ENCODE measurements at regions not wholly inside any gene's neighbourhood (a gene's known extent, or its start where the extent isn't known, plus 50 kb on each side); places are given as distances from the start of the nearest gene placed in this dataset.
"Not testable (repeated sequence)": the region's sequence is repeated elsewhere in the genome, so short reads cannot be mapped to it uniquely, and the experiment has no call there.

- Histone ChIP-seq H3K4me3 (ENCODE audit: low read length) (no peak overlapping the region), H3K36me3 (replicated peaks; ENCODE audit: low read depth, low read length) (no peaks in the 10 kb centered on the region), H2AFZ (ENCODE audit: low read depth, low read length) (no peak overlapping the region), H3K27me3 (ENCODE audit: low read depth, low read length) (no peaks in the 10 kb centered on the region), H3K9me3 (ENCODE audit: insufficient read depth, low read length) (no peaks in the 10 kb centered on the region), H3K79me2 (ENCODE audit: low read length) (no peaks in the 10 kb centered on the region), H3K9ac (ENCODE audit: low read length) (no peak overlapping the region), H3K4me1 (ENCODE audit: low read length) (no peaks in the 10 kb centered on the region), H3K27ac (ENCODE audit: low read length) (no peak overlapping the region), H4K20me1 (ENCODE audit: insufficient read depth, low read length) (no peaks in the 10 kb centered on the region), H3K4me2 (ENCODE audit: low read length) (no peak overlapping the region)
- TF ChIP-seq EZH2phosphoT487 (IDR thresholded peaks at IDR 0.05; ENCODE audit: low read depth): no peak
- TF ChIP-seq, protein P1, sequence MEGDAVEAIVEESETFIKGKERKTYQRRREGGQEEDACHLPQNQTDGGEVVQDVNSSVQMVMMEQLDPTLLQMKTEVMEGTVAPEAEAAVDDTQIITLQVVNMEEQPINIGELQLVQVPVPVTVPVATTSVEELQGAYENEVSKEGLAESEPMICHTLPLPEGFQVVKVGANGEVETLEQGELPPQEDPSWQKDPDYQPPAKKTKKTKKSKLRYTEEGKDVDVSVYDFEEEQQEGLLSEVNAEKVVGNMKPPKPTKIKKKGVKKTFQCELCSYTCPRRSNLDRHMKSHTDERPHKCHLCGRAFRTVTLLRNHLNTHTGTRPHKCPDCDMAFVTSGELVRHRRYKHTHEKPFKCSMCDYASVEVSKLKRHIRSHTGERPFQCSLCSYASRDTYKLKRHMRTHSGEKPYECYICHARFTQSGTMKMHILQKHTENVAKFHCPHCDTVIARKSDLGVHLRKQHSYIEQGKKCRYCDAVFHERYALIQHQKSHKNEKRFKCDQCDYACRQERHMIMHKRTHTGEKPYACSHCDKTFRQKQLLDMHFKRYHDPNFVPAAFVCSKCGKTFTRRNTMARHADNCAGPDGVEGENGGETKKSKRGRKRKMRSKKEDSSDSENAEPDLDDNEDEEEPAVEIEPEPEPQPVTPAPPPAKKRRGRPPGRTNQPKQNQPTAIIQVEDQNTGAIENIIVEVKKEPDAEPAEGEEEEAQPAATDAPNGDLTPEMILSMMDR (IDR thresholded peaks at IDR 0.05; ENCODE audit: low read depth, low read length): no peak
These were observed 325.2 kb downstream of the PLPP3 start for GRCh38 chr1:56254130-56254529.

DNA sequence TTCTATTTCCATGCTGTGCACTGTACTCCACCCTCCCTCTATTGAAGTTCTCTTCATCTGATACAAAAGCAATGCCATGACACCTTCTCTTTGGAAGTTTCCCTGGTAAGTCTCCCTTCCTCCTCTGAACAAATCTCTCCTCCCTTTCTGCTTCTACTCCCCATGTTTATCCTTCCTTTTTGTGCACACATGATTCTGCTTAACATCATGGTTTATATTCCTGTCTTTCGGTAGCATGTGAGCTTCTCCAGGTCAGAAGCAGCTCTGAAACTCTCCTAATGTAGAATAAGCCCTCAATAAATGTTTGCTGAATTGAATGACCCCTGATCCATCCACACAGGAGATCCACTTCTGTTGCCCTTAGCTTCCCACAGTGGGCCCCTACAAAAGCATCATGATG, 328.6 kb downstream of the PLPP3 start:
- Histone ChIP-seq H3K79me2 (ENCODE audit: low read length) (no peaks in the 10 kb centered on the region), H3K36me3 (replicated peaks; ENCODE audit: low read depth, low read length) (no peaks in the 10 kb centered on the region), H3K27me3 (ENCODE audit: low read depth, low read length) (no peaks in the 10 kb centered on the region), H4K20me1 (ENCODE audit: insufficient read depth, low read length) (no peaks in the 10 kb centered on the region), H2AFZ (ENCODE audit: low read depth, low read length) (no peak overlapping the region), H3K4me3 (ENCODE audit: low read length) (no peak overlapping the region), H3K4me2 (ENCODE audit: low read length) (no peak overlapping the region), H3K9ac (ENCODE audit: low read length) (no peak overlapping the region), H3K4me1 (ENCODE audit: low read length) (no peaks in the 10 kb centered on the region), H3K27ac (ENCODE audit: low read length) (no peak overlapping the region), H3K9me3 (ENCODE audit: insufficient read depth, low read length) (no peaks in the 10 kb centered on the region)
- TF ChIP-seq, protein P1 (IDR thresholded peaks at IDR 0.05; ENCODE audit: low read depth, low read length): no peak
- TF ChIP-seq EZH2phosphoT487 (IDR thresholded peaks at IDR 0.05; ENCODE audit: low read depth): no peak

DNA sequence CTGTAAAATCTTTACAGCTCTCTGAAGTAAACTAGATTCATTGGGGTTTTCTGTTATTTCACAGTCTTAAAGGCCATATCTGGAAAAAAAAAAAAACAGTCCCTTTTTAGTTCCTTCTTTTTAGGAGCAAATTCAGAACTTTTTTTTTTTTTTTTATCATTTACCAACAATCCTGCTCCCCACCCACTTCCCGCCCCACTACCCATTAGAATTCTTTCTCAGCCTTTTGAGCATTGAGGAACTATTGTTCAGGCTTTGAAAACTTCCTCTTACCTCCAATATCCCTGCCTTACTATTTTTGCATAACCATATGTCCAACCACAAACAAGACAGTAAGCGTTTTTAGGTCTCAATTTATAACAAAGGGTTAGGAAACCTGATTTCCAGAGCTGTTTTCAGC, 330.1 kb downstream of the PLPP3 start:
- Histone ChIP-seq H3K9ac (ENCODE audit: low read length) (no peak overlapping the region), H3K9me3 (ENCODE audit: insufficient read depth, low read length) (no peaks in the 10 kb centered on the region), H3K4me1 (ENCODE audit: low read length) (no peaks in the 10 kb centered on the region), H3K4me2 (ENCODE audit: low read length) (no peak overlapping the region), H2AFZ (ENCODE audit: low read depth, low read length) (no peak overlapping the region), H3K27me3 (ENCODE audit: low read depth, low read length) (no peaks in the 10 kb centered on the region), H3K4me3 (ENCODE audit: low read length) (no peak overlapping the region), H3K36me3 (replicated peaks; ENCODE audit: low read depth, low read length) (no peaks in the 10 kb centered on the region), H3K79me2 (ENCODE audit: low read length) (no peaks in the 10 kb centered on the region), H4K20me1 (ENCODE audit: insufficient read depth, low read length) (no peaks in the 10 kb centered on the region), H3K27ac (ENCODE audit: low read length) (no peak overlapping the region)
- TF ChIP-seq EZH2phosphoT487 (IDR thresholded peaks at IDR 0.05; ENCODE audit: low read depth): no peak
- TF ChIP-seq, protein P1 (IDR thresholded peaks at IDR 0.05; ENCODE audit: low read depth, low read length): no peak

DNA sequence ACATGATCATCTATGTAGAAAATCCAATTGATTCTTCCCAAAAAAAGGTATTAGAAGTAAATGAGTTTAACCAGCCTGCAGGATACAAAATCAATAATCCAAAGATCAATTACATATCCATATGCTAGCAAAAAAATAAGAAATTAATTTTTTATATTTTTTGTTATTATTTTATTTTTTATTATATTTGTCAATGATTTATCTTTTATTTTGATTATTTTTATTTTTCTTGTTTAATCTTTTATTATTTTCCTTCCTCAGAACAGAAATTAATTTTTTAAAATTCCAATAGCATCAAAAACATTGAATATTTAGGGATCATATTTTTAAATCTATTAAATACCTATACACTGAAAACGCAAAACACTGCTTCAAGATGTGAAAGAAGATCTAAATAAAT, 331.2 kb downstream of the PLPP3 start:
- Histone ChIP-seq H3K79me2 (ENCODE audit: low read length) (no peaks in the 10 kb centered on the region), H3K9me3 (ENCODE audit: insufficient read depth, low read length) (no peaks in the 10 kb centered on the region), H3K9ac (ENCODE audit: low read length) (no peak overlapping the region), H2AFZ (ENCODE audit: low read depth, low read length) (no peak overlapping the region), H3K36me3 (replicated peaks; ENCODE audit: low read depth, low read length) (no peaks in the 10 kb centered on the region), H3K4me2 (ENCODE audit: low read length) (no peak overlapping the region), H3K4me3 (ENCODE audit: low read length) (no peak overlapping the region), H3K27ac (ENCODE audit: low read length) (no peak overlapping the region), H3K4me1 (ENCODE audit: low read length) (no peaks in the 10 kb centered on the region), H3K27me3 (ENCODE audit: low read depth, low read length) (no peaks in the 10 kb centered on the region), H4K20me1 (ENCODE audit: insufficient read depth, low read length) (no peaks in the 10 kb centered on the region)
- TF ChIP-seq, protein P1 (IDR thresholded peaks at IDR 0.05; ENCODE audit: low read depth, low read length): no peak
- no peak for TF ChIP-seq EZH2phosphoT487 (IDR thresholded peaks at IDR 0.05; ENCODE audit: low read depth)

DNA sequence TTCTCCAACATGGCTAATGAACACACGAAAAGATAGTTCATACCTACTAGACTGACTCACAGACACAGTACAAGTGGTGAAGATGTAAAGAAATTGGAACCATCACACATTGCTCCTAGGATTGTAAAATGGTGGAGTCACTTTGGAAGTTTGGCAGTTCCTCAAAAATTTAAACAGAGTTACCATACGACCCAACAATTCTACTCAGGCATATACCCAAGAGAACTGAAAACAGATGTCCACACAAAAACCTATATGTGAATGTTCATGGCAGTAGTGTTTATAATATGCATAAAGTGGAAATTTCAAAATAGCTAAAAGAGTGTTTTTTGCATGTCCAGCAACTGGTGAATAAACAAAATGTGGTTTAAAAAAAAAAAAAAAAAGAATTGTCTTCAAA, 332.6 kb downstream of the PLPP3 start:
- not testable (repeated sequence) for H3K4me2 ChIP-seq (ENCODE audit: low read length); H2AFZ ChIP-seq (ENCODE audit: low read depth, low read length); H3K79me2 ChIP-seq (ENCODE audit: low read length); H3K4me3 ChIP-seq (ENCODE audit: low read length); H3K27me3 ChIP-seq (ENCODE audit: low read depth, low read length); H4K20me1 ChIP-seq (ENCODE audit: insufficient read depth, low read length); H3K4me1 ChIP-seq (ENCODE audit: low read length); H3K36me3 ChIP-seq (replicated peaks; ENCODE audit: low read depth, low read length); H3K9ac ChIP-seq (ENCODE audit: low read length); H3K9me3 ChIP-seq (ENCODE audit: insufficient read depth, low read length); H3K27ac ChIP-seq (ENCODE audit: low read length)

Measured in OCI-LY3 (cell line).